H1 (cell line): ENCODE measurements at regions not wholly inside any gene's neighbourhood (a gene's known extent, or its start where the extent isn't known, plus 50 kb on each side); places are given as distances from the start of the nearest gene placed in this dataset.

Experiments
- CTCF ChIA-PET: fragments of 300-600 bp; sonication (Branson Sonifier 250); formaldehyde crosslinking; loops from one replicate; lab custom pipeline; 2021; ENCODE audit not compliant: partially characterized antibody; lab: Charles Lee
- POLR2A ChIA-PET: fragments of 300-600 bp; sonication (Branson Sonifier 250); formaldehyde crosslinking; loops from one replicate; lab custom pipeline; 2021; ENCODE audit warnings: inconsistent platforms; ENCODE audit not compliant: partially characterized antibody; lab: Charles Lee
- DNase-seq, 2 experiments: peaks; one replicate each; pipeline versions ENCODE4 v3.0.0 to v3.0.0-alpha.2; 2010 to 2022; ENCODE audit warnings: low spot score in 2 of 2, low read depth in 1 of 2, mixed read lengths in 1 of 2
- FAIRE-seq: peaks from 2 replicates; lab custom pipeline; 2011; peaks lifted over from hg19 to GRCh38; lab: Jason Lieb, UNC
- H2AFZ ChIP-seq: 2 replicates; pipeline ENCODE4 v1.8.1; 2012; ENCODE audit warnings: low read length, inconsistent platforms
- H2AK5ac ChIP-seq: 2 replicates; pipeline ENCODE4 v1.6.1; 2013; ENCODE audit warnings: low read depth, low read length
- H2BK120ac ChIP-seq: replicated peaks from 2 replicates; pipeline ENCODE3; 2013; ENCODE audit warnings: low read depth, low read length, inconsistent platforms
- H2BK12ac ChIP-seq: 2 replicates; pipeline ENCODE4 v1.6.1; 2013; ENCODE audit warnings: low read depth, low read length
- H2BK15ac ChIP-seq: 2 replicates; pipeline ENCODE4 v1.6.1; 2013; ENCODE audit warnings: low read length
- H2BK20ac ChIP-seq: 2 replicates; pipeline ENCODE4 v1.6.1; 2013; ENCODE audit warnings: low read length
- H2BK5ac ChIP-seq: 2 replicates; pipeline ENCODE4 v1.6.1; 2013; ENCODE audit warnings: low read depth, low read length
- H3K14ac ChIP-seq: 2 replicates; pipeline ENCODE4 v1.6.1; 2013; ENCODE audit warnings: inconsistent platforms; ENCODE audit not compliant: insufficient read length
- H3K18ac ChIP-seq: 2 replicates; pipeline ENCODE4 v1.6.1; 2013; ENCODE audit warnings: low read length; ENCODE audit errors: extremely low read depth
- H3K23ac ChIP-seq: 2 replicates; pipeline ENCODE4 v1.6.1; 2013; ENCODE audit warnings: inconsistent platforms; ENCODE audit not compliant: insufficient read length
- H3K23me2 ChIP-seq: 2 replicates; pipeline ENCODE4 v1.6.1; 2013; ENCODE audit warnings: low read depth, low read length
- H3K27ac ChIP-seq: 2 replicates; pipeline ENCODE4 v1.6.1; 2011; ENCODE audit warnings: low read depth, low read length, inconsistent platforms
- H3K27me3 ChIP-seq, 4 experiments: replicated peaks in 1 of 4; 1 replicate in 1 of 4; 2 replicates in 3 of 4; pipeline versions ENCODE4 v1.6.1 to v1.8.1; 2011 to 2013; ENCODE audit warnings: low read length in 3 of 4, mild to moderate bottlenecking in 3 of 4, inconsistent platforms in 2 of 4, mixed read lengths in 2 of 4, moderate library complexity in 1 of 4; ENCODE audit not compliant: control insufficient read depth in 3 of 4, insufficient read depth in 3 of 4; ENCODE audit errors: extremely low read depth in 1 of 4
- H3K36me3 ChIP-seq, 4 experiments: 2 replicates each; pipeline versions ENCODE4 v1.6.1 to v1.8.1; 2011 to 2013; ENCODE audit warnings: mild to moderate bottlenecking in 4 of 4, low read length in 3 of 4, moderate library complexity in 2 of 4, control low read depth in 1 of 4, inconsistent platforms in 1 of 4; ENCODE audit not compliant: insufficient read depth in 4 of 4, control insufficient read depth in 2 of 4
- H3K4ac ChIP-seq: replicated peaks from 2 replicates; pipeline ENCODE3; 2013; ENCODE audit warnings: low read length, low read depth, mixed read lengths, inconsistent platforms; ENCODE audit not compliant: insufficient read length
- H3K4me1 ChIP-seq, 4 experiments: replicated peaks in 1 of 4; 1 replicate in 1 of 4; 2 replicates in 3 of 4; pipeline versions ENCODE4 v1.6.1 to v1.8.1; 2011 to 2013; ENCODE audit warnings: low read length in 3 of 4, inconsistent platforms in 2 of 4, mixed read lengths in 1 of 4; ENCODE audit not compliant: insufficient read depth in 4 of 4, control insufficient read depth in 3 of 4
- H3K4me2 ChIP-seq, 2 experiments: 2 replicates each; pipeline versions ENCODE4 v1.6.1 to v1.8.1; 2011 to 2013; ENCODE audit warnings: low read depth in 2 of 2, low read length in 2 of 2, control low read depth in 1 of 2, inconsistent platforms in 1 of 2, mild to moderate bottlenecking in 1 of 2; ENCODE audit not compliant: insufficient read depth in 1 of 2
- H3K4me3 ChIP-seq, 4 experiments: fragments of 200-600, 300-600 bp in 1 of 4; sonication (generic), shearing (Covaris generic), sonication (Bioruptor Twin) in 1 of 4; 2 replicates each; pipeline versions ENCODE4 v1.5.1 to v1.8.1; 2011 to 2016; ENCODE audit warnings: low read length in 4 of 4, low read depth in 3 of 4, control low read depth in 2 of 4, inconsistent platforms in 2 of 4, mild to moderate bottlenecking in 2 of 4, mixed read lengths in 1 of 4, moderate library complexity in 1 of 4; ENCODE audit not compliant: insufficient read depth in 2 of 4; ENCODE audit errors: extremely low read depth in 1 of 4
- H3K56ac ChIP-seq: replicated peaks from 2 replicates; pipeline ENCODE3; 2013; ENCODE audit warnings: low read depth, mild to moderate bottlenecking, mixed read lengths, low read length, inconsistent platforms; ENCODE audit not compliant: insufficient read length
- H3K79me1 ChIP-seq: 2 replicates; pipeline ENCODE4 v1.6.1; 2013; ENCODE audit warnings: low read depth, low read length, control low read depth
- H3K79me2 ChIP-seq, 2 experiments: 2 replicates each; pipeline versions ENCODE4 v1.6.1 to v1.8.1; 2012 to 2013; ENCODE audit warnings: low read length in 2 of 2, mild to moderate bottlenecking in 2 of 2, inconsistent platforms in 1 of 2; ENCODE audit not compliant: insufficient read depth in 2 of 2, control insufficient read depth in 1 of 2
- H3K9ac ChIP-seq, 4 experiments: replicated peaks in 1 of 4; 1 replicate in 1 of 4; 2 replicates in 3 of 4; pipeline versions ENCODE4 v1.6.1 to v1.8.1; 2011 to 2013; ENCODE audit warnings: low read depth in 3 of 4, low read length in 3 of 4, control low read depth in 2 of 4, mild to moderate bottlenecking in 2 of 4, moderate library complexity in 2 of 4, inconsistent platforms in 1 of 4; ENCODE audit errors: extremely low read depth in 1 of 4
- H3K9me3 ChIP-seq, 2 experiments: 2 replicates each; pipeline versions ENCODE4 v1.6.1 to v1.8.1; 2012 to 2013; ENCODE audit warnings: mild to moderate bottlenecking in 2 of 2, moderate library complexity in 2 of 2, control low read depth in 1 of 2, inconsistent platforms in 1 of 2, low read depth in 1 of 2, low read length in 1 of 2, mixed read lengths in 1 of 2; ENCODE audit not compliant: insufficient read depth in 2 of 2
- H4K20me1 ChIP-seq, 2 experiments: replicated peaks in 1 of 2; 2 replicates each; pipeline versions ENCODE3 to v1.8.1; 2011 to 2013; ENCODE audit warnings: inconsistent platforms in 2 of 2, low read length in 2 of 2, mild to moderate bottlenecking in 1 of 2; ENCODE audit not compliant: insufficient read depth in 2 of 2, control insufficient read depth in 1 of 2
- H4K5ac ChIP-seq: 2 replicates; pipeline ENCODE4 v1.6.1; 2013; ENCODE audit warnings: low read length, low read depth, mixed read lengths, inconsistent platforms; ENCODE audit not compliant: insufficient read length
- H4K8ac ChIP-seq: 2 replicates; pipeline ENCODE4 v1.8.0; 2013; ENCODE audit warnings: mild to moderate bottlenecking, moderate library complexity, low read length, inconsistent platforms; ENCODE audit not compliant: insufficient read depth; ENCODE audit errors: extremely low read depth
- H4K91ac ChIP-seq: replicated peaks from 2 replicates; pipeline ENCODE3; 2013; ENCODE audit warnings: low read length, mixed read lengths, inconsistent platforms; ENCODE audit not compliant: insufficient read length
- ATF3 ChIP-seq: IDR thresholded peaks from 2 replicates; pipeline ENCODE4 v1.6.1; 2011; ENCODE audit warnings: low read depth, mild to moderate bottlenecking, low read length; ENCODE audit not compliant: insufficient read depth
- EP300 ChIP-seq, 2 experiments: IDR thresholded peaks; 1 replicate in 1 of 2; 2 replicates in 1 of 2; pipeline ENCODE4 v1.6.1; 2011 to 2012; ENCODE audit warnings: low read depth in 2 of 2, low read length in 2 of 2, mild to moderate bottlenecking in 2 of 2, borderline replicate concordance in 1 of 2, inconsistent platforms in 1 of 2, moderate library complexity in 1 of 2
- JUN ChIP-seq: IDR thresholded peaks from 2 replicates; pipeline ENCODE4 v1.6.1; 2011; ENCODE audit warnings: low read depth, mild to moderate bottlenecking, improper control_type of control experiment, low read length
- KDM4A ChIP-seq: IDR thresholded peaks from one replicate; pipeline ENCODE4 v1.7.1; 2012; ENCODE audit warnings: low read depth, mild to moderate bottlenecking, moderate library complexity, low read length, inconsistent platforms; ENCODE audit not compliant: severe bottlenecking
- POLR2A ChIP-seq, 2 experiments: IDR thresholded peaks; 1 replicate in 1 of 2; 2 replicates in 1 of 2; pipeline ENCODE4 v1.6.1; 2011; ENCODE audit warnings: low read depth in 2 of 2, low read length in 2 of 2, mild to moderate bottlenecking in 2 of 2; ENCODE audit errors: control extremely low read depth in 1 of 2
- RBBP5 ChIP-seq: IDR thresholded peaks from 2 replicates; pipeline ENCODE4 v1.7.1; 2012; ENCODE audit warnings: low read depth, mild to moderate bottlenecking, inconsistent platforms, low read length, moderate library complexity, borderline replicate concordance
- SIRT6 ChIP-seq: IDR thresholded peaks from one replicate; pipeline ENCODE4 v1.7.1; 2012; ENCODE audit warnings: low read length, inconsistent platforms
- TAF7 ChIP-seq: optimal IDR thresholded peaks from 2 replicates; pipeline ENCODE3; 2011; ENCODE audit warnings: low read depth, mild to moderate bottlenecking, inconsistent platforms, low read length, moderate library complexity, borderline replicate concordance
- ZNF274 ChIP-seq: IDR thresholded peaks from 2 replicates; pipeline ENCODE4 v1.7.0; 2012; ENCODE audit warnings: low read length, borderline replicate concordance; ENCODE audit errors: extremely low read depth
- whole genome bisulfite sequencing, 2 experiments: shearing (Covaris generic) in 1 of 2; methylation state at CpG; one replicate each; pipeline versions ENCODE4 v1.1.6 to v1.1.7; 2013 to 2015; ENCODE audit warnings: low lambda C conversion rate in 2 of 2, mixed read lengths in 2 of 2, inconsistent platforms in 1 of 2, low coverage in 1 of 2, missing lambda C conversion rate in 1 of 2; ENCODE audit not compliant: insufficient replicate concordance in 2 of 2, insufficient coverage in 1 of 2, insufficient read length in 1 of 2; ENCODE audit errors: extremely low coverage in 1 of 2, missing lambda C conversion rate in 1 of 2; 5-methylcytosine and 5-hydroxymethylcytosine counted together

GRCh38 chr13:78370231-78370630 is 233.1 kb downstream of the POU4F1 start (continued):
- TF ChIP-seq KDM4A: no peak

GRCh38 chr13:78364711-78365110 is 238.6 kb downstream of the POU4F1 start:
- no peaks in the 10 kb centered on the region for H3K36me3 ChIP-seq
- no peaks in the 10 kb centered on the region for H3K9me3 ChIP-seq
- H2BK5ac ChIP-seq: no peak overlapping the region
- no peak overlapping the region for H3K4me3 ChIP-seq
- no peak overlapping the region for H3K9ac ChIP-seq
- 74% methylated on average over 5 of the region's 5 CpGs; no CpG with 5 or more reads in 1 of the 2 experiments for WGBS, 2 experiments
- H2AK5ac ChIP-seq: no peak overlapping the region
- H3K56ac ChIP-seq: no peak overlapping the region
- POLR2A ChIA-PET: no interaction called here
- no peaks in the 10 kb centered on the region for H4K20me1 ChIP-seq
- no peaks in the 10 kb centered on the region for H3K4me1 ChIP-seq
- no peak overlapping the region for H3K4ac ChIP-seq
- H3K23me2 ChIP-seq: no peaks in the 10 kb centered on the region
- H2AFZ ChIP-seq: no peak overlapping the region
- no peak overlapping the region for H3K18ac ChIP-seq
- CTCF ChIA-PET: interaction anchor here (0.9 to 2.6 kb wide), 2 partner anchors 29 to 614 kb away, joined by 3 to 8 read pairs; no protein-coding TSS in a partner anchor
- no peaks in the 10 kb centered on the region for H3K79me2 ChIP-seq
- no peak overlapping the region for H4K8ac ChIP-seq
- no peak for FAIRE-seq
- DNase-seq: no peak
- no peak overlapping the region for H4K91ac ChIP-seq
- H2BK12ac ChIP-seq: no peak overlapping the region
- H3K14ac ChIP-seq: no peak overlapping the region
- no peak overlapping the region for H4K5ac ChIP-seq
- no peak overlapping the region for H2BK120ac ChIP-seq
- no peak overlapping the region for H3K4me2 ChIP-seq
- H2BK20ac ChIP-seq: no peak overlapping the region
- H2BK15ac ChIP-seq: no peak overlapping the region
- H3K27ac ChIP-seq: no peak overlapping the region
- no peaks in the 10 kb centered on the region for H3K27me3 ChIP-seq
- TF ChIP-seq JUN (no peak), RBBP5 (no peak), POLR2A (IDR thresholded peaks at IDR 0.05; ENCODE audit: control extremely low read depth in 1 of 2, low read depth in 2 of 2, low read length in 2 of 2) (no peak), SIRT6 (no peak), ATF3 (no peak), TAF7 (no peak), EP300 (IDR thresholded peaks at IDR 0.05; ENCODE audit: borderline replicate concordance in 1 of 2, low read depth in 2 of 2, low read length in 2 of 2) (no peak), ZNF274 (no peak)
- TF ChIP-seq, all 59 proteins: peak for 0
- H3K79me1 ChIP-seq: no peaks in the 10 kb centered on the region
- H3K23ac ChIP-seq: no peak overlapping the region
